Ishikawa (cell line): ENCODE measurements at regions not wholly inside any gene's neighbourhood (a gene's known extent, or its start where the extent isn't known, plus 50 kb on each side); places are given as distances from the start of the nearest gene placed in this dataset.

Source experiments
- CEBPB ChIP-seq: IDR thresholded peaks from 2 replicates; pipeline ENCODE4 v1.6.1; 2012
- CREB1 ChIP-seq: IDR thresholded peaks from 2 replicates; pipeline ENCODE4 v1.6.1; 2012; ENCODE audit warnings: low read depth
- EGR1 ChIP-seq: IDR thresholded peaks from 2 replicates; pipeline ENCODE4 v1.6.1; 2012
- EP300 ChIP-seq: IDR thresholded peaks from 2 replicates; pipeline ENCODE4 v1.6.1; 2012; ENCODE audit warnings: borderline replicate concordance
- FOXM1 ChIP-seq: IDR thresholded peaks from 2 replicates; pipeline ENCODE4 v1.6.1; 2012; ENCODE audit warnings: low read depth, borderline replicate concordance
- NFIC ChIP-seq: IDR thresholded peaks from 2 replicates; pipeline ENCODE4 v1.6.1; 2012
- RAD21 ChIP-seq: IDR thresholded peaks from 2 replicates; pipeline ENCODE4 v1.6.1; 2012; ENCODE audit warnings: low read depth
- TAF1 ChIP-seq: IDR thresholded peaks from 2 replicates; pipeline ENCODE4 v1.6.1; 2012; ENCODE audit warnings: low read depth, mild to moderate bottlenecking
- TCF12 ChIP-seq: IDR thresholded peaks from 2 replicates; pipeline ENCODE4 v1.6.1; 2012; ENCODE audit warnings: low read depth
- TEAD4 ChIP-seq: IDR thresholded peaks from 2 replicates; pipeline ENCODE4 v1.6.1; 2012
- YY1 ChIP-seq: IDR thresholded peaks from 2 replicates; pipeline ENCODE4 v1.6.1; 2012; ENCODE audit warnings: low read depth
- ZBTB7A ChIP-seq: IDR thresholded peaks from 2 replicates; pipeline ENCODE4 v1.6.1; 2012; ENCODE audit warnings: low read depth
- TF ChIP-seq, protein P1 (sequence below): IDR thresholded peaks from 2 replicates; pipeline ENCODE4 v1.6.1; 2012
- TF ChIP-seq, protein P2 (sequence below): IDR thresholded peaks from 2 replicates; pipeline ENCODE4 v1.6.1; 2012
- TF ChIP-seq, protein P3 (sequence below): IDR thresholded peaks from 2 replicates; pipeline ENCODE4 v1.6.1; 2012; ENCODE audit warnings: low read depth, mild to moderate bottlenecking

DNA sequence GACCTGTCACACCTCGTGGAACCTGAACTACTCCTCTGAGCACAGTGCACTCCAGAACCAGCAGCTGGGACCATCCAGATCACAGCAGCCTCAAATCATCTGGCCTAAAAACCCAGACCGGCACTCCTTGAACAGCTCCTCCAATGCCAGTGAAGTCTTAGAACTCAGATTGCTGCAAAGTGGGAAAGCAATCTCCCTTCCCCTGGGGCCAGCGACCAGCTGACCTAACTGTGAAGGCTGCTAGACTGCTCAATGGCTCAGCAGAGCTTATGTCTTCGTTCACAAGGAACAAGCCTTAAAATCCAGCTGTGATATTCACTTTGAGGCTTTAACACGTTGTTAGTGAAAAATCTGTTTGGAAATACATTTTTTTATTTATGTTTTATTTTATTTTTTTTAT lies 243.2 kb downstream of the ANKRD60 start:
- TF ChIP-seq TEAD4 (no peak), NFIC (no peak), CEBPB (no peak), RAD21 (no peak), YY1 (no peak), ZBTB7A (no peak), CREB1 (no peak), EGR1 (no peak)
- TF ChIP-seq, protein P1, sequence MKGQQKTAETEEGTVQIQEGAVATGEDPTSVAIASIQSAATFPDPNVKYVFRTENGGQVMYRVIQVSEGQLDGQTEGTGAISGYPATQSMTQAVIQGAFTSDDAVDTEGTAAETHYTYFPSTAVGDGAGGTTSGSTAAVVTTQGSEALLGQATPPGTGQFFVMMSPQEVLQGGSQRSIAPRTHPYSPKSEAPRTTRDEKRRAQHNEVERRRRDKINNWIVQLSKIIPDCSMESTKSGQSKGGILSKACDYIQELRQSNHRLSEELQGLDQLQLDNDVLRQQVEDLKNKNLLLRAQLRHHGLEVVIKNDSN, result no peak
- TF ChIP-seq, protein P2, sequence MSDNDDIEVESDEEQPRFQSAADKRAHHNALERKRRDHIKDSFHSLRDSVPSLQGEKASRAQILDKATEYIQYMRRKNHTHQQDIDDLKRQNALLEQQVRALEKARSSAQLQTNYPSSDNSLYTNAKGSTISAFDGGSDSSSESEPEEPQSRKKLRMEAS, result no peak

DNA sequence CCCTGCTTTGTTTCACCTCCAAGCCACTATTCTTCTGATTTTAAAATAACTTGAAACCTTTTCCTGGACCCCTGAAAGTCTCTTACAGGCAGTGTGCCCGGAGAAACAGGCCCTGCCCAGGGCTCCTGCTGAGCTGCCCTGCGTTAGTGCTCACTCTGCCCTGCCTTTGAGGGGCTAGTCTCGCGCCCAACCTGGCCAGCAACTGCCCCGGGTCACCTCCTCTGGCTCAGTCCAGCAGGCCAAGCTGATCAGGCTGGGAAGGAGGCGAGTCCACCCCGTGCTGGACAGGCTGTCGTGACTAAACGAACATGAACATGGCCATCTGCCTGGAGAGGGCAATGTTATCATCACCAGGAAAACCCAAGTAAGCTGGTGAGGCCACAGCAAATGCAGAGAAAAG lies 245.4 kb downstream of the ANKRD60 start:
- TF ChIP-seq EP300 (no peak), CEBPB (no peak)

DNA sequence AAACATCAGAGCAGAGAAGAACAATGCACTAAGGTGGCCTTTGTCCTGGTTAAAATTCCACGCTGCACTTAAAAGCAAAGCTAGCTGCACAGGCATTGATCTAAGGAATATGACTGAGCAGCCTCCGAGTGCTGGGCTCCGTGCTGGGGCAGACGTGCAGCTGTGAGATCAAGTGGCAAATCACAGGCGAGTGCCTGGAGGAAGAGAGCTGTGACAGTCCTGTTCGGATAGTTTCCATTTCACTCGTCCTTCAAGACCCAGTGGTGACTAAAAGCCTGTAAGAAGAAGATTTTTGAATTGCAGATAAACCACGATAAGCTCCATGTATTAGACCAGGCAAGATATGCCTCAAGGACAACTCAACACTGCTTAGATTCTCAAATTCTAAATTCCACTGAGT lies 247.9 kb downstream of the ANKRD60 start:
- no peak for TF ChIP-seq NFIC
- no peak for TF ChIP-seq ZBTB7A
- TF ChIP-seq TAF1, result no peak
- TF ChIP-seq CREB1, result no peak
- no peak for TF ChIP-seq RAD21
- no peak for TF ChIP-seq EGR1
- no peak for TF ChIP-seq TEAD4
- TF ChIP-seq, protein P2, result no peak
- TF ChIP-seq, protein P3, sequence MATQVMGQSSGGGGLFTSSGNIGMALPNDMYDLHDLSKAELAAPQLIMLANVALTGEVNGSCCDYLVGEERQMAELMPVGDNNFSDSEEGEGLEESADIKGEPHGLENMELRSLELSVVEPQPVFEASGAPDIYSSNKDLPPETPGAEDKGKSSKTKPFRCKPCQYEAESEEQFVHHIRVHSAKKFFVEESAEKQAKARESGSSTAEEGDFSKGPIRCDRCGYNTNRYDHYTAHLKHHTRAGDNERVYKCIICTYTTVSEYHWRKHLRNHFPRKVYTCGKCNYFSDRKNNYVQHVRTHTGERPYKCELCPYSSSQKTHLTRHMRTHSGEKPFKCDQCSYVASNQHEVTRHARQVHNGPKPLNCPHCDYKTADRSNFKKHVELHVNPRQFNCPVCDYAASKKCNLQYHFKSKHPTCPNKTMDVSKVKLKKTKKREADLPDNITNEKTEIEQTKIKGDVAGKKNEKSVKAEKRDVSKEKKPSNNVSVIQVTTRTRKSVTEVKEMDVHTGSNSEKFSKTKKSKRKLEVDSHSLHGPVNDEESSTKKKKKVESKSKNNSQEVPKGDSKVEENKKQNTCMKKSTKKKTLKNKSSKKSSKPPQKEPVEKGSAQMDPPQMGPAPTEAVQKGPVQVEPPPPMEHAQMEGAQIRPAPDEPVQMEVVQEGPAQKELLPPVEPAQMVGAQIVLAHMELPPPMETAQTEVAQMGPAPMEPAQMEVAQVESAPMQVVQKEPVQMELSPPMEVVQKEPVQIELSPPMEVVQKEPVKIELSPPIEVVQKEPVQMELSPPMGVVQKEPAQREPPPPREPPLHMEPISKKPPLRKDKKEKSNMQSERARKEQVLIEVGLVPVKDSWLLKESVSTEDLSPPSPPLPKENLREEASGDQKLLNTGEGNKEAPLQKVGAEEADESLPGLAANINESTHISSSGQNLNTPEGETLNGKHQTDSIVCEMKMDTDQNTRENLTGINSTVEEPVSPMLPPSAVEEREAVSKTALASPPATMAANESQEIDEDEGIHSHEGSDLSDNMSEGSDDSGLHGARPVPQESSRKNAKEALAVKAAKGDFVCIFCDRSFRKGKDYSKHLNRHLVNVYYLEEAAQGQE, result no peak
- no peak for TF ChIP-seq EP300
- no peak for TF ChIP-seq CEBPB
- no peak for TF ChIP-seq FOXM1
- no peak for TF ChIP-seq TCF12
- TF ChIP-seq YY1, result no peak
- TF ChIP-seq, protein P1, result no peak

DNA sequence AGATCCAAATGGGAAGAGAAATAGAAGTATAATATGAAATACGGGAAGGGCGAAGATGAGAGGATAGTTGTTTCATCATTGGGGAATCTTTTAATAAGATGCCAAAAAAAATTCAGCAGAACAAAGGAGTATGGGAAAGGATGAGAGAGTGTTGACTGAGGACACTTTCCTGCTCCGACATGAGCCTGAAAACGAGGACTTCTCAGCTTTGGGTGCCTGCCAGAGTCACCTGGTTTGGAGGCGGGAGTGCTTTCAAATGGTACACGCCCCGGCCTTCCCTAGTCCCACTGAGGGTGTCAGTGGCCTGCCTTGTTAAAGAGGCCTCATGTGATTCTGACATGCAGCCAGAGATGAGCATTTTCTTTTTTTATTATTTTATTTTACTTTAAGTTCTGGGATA lies 250.9 kb downstream of the ANKRD60 start:
- TF ChIP-seq EP300 (no peak), EGR1 (no peak), NFIC (no peak), TAF1 (no peak)

DNA sequence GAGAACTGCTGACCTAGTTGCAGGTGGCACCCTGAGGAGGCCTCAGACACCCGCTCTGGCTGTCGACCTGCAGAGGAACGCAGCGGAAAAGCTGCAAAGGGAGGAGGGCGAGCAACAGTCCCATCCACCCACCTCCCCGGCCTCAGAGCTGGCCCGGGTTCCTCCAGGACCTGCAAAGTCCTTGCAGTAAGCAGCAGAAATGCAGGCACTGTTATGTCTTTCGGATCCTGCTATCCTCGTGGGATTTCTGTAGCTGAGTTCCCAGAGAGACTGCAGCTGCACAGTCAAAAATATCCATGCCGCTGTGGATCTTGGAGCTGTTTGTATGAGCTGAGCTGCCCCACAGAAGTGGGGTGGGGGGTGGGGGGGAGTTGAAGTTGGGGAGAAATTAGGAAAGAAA lies 251.3 kb downstream of the ANKRD60 start:
- no peak for TF ChIP-seq CEBPB
- no peak for TF ChIP-seq FOXM1
- no peak for TF ChIP-seq RAD21
- no peak for TF ChIP-seq ZBTB7A
- TF ChIP-seq, protein P3, result no peak
- no peak for TF ChIP-seq TEAD4
- TF ChIP-seq, protein P2, result no peak
- TF ChIP-seq, protein P1, result no peak
- no peak for TF ChIP-seq TAF1
- TF ChIP-seq TCF12, result no peak
- TF ChIP-seq EP300, result no peak
- TF ChIP-seq YY1, result no peak
- no peak for TF ChIP-seq EGR1
- no peak for TF ChIP-seq CREB1
- no peak for TF ChIP-seq NFIC

DNA sequence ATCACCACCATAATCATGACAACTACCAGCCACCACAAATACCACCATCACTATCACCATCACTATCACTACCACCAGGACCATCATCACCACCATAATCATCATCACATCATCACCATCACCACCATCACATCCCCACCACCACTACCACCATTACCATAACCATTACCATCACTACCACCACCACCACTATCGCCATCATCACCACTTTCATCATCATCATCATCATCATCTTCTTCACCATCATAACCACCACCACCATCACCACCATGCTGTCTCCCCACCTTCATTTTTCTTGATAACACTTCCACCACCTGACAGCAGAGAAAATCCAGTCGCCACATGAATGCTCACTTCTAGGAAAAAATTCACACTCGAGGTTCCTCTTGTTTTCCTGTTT lies 253.6 kb downstream of the ANKRD60 start:
- TF ChIP-seq YY1 (no peak), NFIC (no peak), TEAD4 (no peak), TCF12 (no peak), FOXM1 (no peak), CREB1 (no peak), ZBTB7A (no peak)
